PC-3 (cell line): ENCODE measurements at regions not wholly inside any gene's neighbourhood (a gene's known extent, or its start where the extent isn't known, plus 50 kb on each side); places are given as distances from the start of the nearest gene placed in this dataset.

Source experiments
- ATAC-seq: fragments of 200-7000 bp; cut with Tn5 transposase; 2 replicates; pipeline ENCODE4 v1.9.1; 2020; ENCODE audit warnings: mild to moderate bottlenecking, moderate library complexity
- BruUV-seq: library from RNA; stranded (reverse); fragments of 400-500 nt; replicated peaks from 2 replicates; lab custom pipeline; 2021; lab: Mats Ljungman, UMichigan
- CTCF ChIA-PET: fragments of 300-600 bp; sonication (Branson Sonifier 250); formaldehyde crosslinking; loops from one replicate; lab custom pipeline; 2022; ENCODE audit warnings: antibody characterized with exemption; lab: Charles Lee
- POLR2A ChIA-PET: fragments of 300-600 bp; sonication (Branson Sonifier 250); formaldehyde crosslinking; loops from one replicate; lab custom pipeline; 2022; ENCODE audit warnings: antibody characterized with exemption; ENCODE audit not compliant: unreplicated experiment; lab: Charles Lee
- DNase-seq: peaks from one replicate; pipeline ENCODE4 v3.0.0-alpha.2; 2015
- H2AFZ ChIP-seq: fragments of 300-600 bp; sonication (generic); 2 replicates; pipeline ENCODE4 v1.6.0; 2016; ENCODE audit warnings: antibody characterized with exemption, low read length
- H3F3A ChIP-seq: fragments of 300-600 bp; sonication (generic); one replicate; pipeline ENCODE4 v1.6.0; 2017; ENCODE audit warnings: antibody characterized with exemption, low read length, control low read depth, mild to moderate bottlenecking; ENCODE audit not compliant: unreplicated experiment
- H3K27ac ChIP-seq: fragments of 300-600 bp; sonication (generic); 2 replicates; pipeline ENCODE4 v1.5.1; 2016; ENCODE audit warnings: mild to moderate bottlenecking, low read length
- H3K27me3 ChIP-seq: fragments of 300-600 bp; sonication (generic); 2 replicates; pipeline ENCODE4 v1.6.1; 2016; ENCODE audit warnings: low read length, mixed read lengths
- H3K36me3 ChIP-seq: fragments of 300-600 bp; sonication (generic); 2 replicates; pipeline ENCODE4 v1.6.1; 2016; ENCODE audit warnings: low read depth, mixed run types, low read length, mixed read lengths
- H3K4me1 ChIP-seq: fragments of 300-600 bp; sonication (generic); 2 replicates; pipeline ENCODE4 v1.5.1; 2016; ENCODE audit warnings: low read length; ENCODE audit not compliant: insufficient read depth
- H3K4me2 ChIP-seq: fragments of 300-600 bp; sonication (generic); 2 replicates; pipeline ENCODE4 v1.6.0; 2016; ENCODE audit warnings: low read length
- H3K4me3 ChIP-seq: fragments of 300-600 bp; sonication (generic); 2 replicates; pipeline ENCODE4 v1.5.1; 2016; ENCODE audit warnings: mild to moderate bottlenecking, low read length, mixed read lengths
- H3K79me2 ChIP-seq: fragments of 300-600 bp; sonication (generic); 2 replicates; pipeline ENCODE4 v1.6.1; 2017; ENCODE audit warnings: low read length, mixed read lengths
- H3K9ac ChIP-seq: fragments of 300-600 bp; sonication (generic); 2 replicates; pipeline ENCODE4 v1.6.0; 2016; ENCODE audit warnings: mild to moderate bottlenecking, low read length
- H3K9me2 ChIP-seq: fragments of 300-600 bp; sonication (generic); replicated peaks from 2 replicates; pipeline ENCODE4 v1.6.1; 2016; ENCODE audit warnings: mixed run types, low read length, mixed read lengths
- H3K9me3 ChIP-seq: fragments of 300-600 bp; sonication (generic); 2 replicates; pipeline ENCODE4 v1.6.1; 2016; ENCODE audit warnings: low read length, mixed read lengths
- H4K20me1 ChIP-seq: fragments of 300-600 bp; sonication (generic); 2 replicates; pipeline ENCODE4 v1.6.1; 2016; ENCODE audit warnings: low read length, mixed read lengths
- CTCF ChIP-seq: fragments of 300-600 bp; sonication (generic); conservative IDR thresholded peaks from 2 replicates; pipeline ENCODE4 v1.5.1; 2017; ENCODE audit warnings: antibody characterized with exemption, low read depth, mild to moderate bottlenecking, low read length
- EZH2 ChIP-seq: fragments of 300-600 bp; sonication (generic); IDR thresholded peaks from one replicate; pipeline ENCODE4 v1.6.1; 2017; ENCODE audit warnings: antibody characterized with exemption, mild to moderate bottlenecking, low read length; ENCODE audit not compliant: unreplicated experiment
- EZH2phosphoT487 ChIP-seq: fragments of 300-600 bp; sonication (generic); IDR thresholded peaks from 2 replicates; pipeline ENCODE4 v1.6.1; 2018; ENCODE audit warnings: mild to moderate bottlenecking, antibody characterized with exemption, low read length, borderline replicate concordance
- intact Hi-C: fragments of 100-400 bp; cut with micrococcal nuclease; formaldehyde crosslinking; loops from 2 replicates; pipeline ENCODE4 v1.9.0; 2023

- Histone ChIP-seq H3K36me3 (no peaks in the 10 kb centered on the region), H3K79me2 (no peaks in the 10 kb centered on the region), H3K27ac (no peak overlapping the region), H3F3A (no peaks in the 10 kb centered on the region), H2AFZ (no peak overlapping the region), H3K9me3 (no peaks in the 10 kb centered on the region), H3K4me1 (no peaks in the 10 kb centered on the region), H3K9me2 (no peaks in the 10 kb centered on the region), H3K4me3 (no peak overlapping the region), H3K27me3 (no peaks in the 10 kb centered on the region), H4K20me1 (no peaks in the 10 kb centered on the region), H3K9ac (no peak overlapping the region), H3K4me2 (no peak overlapping the region)
- ATAC-seq = no peak
- TF ChIP-seq EZH2phosphoT487 (no peak), EZH2 (no peak), CTCF (no peak)
- intact Hi-C loops = no loop called here
- ChIA-PET CTCF (no interaction called here), POLR2A (no interaction called here)
- BruUV-seq = no TSS peak
- DNase-seq = no peak
Measured at GRCh38 chr6:14959324-14959885, 286.5 kb upstream of the JARID2 start.

GRCh38 chr6:14964556-14965270 is 281.2 kb upstream of the JARID2 start:
- no peak for ATAC-seq
- no peaks in the 10 kb centered on the region for H3K9me2 ChIP-seq
- no peaks in the 10 kb centered on the region for H3K27me3 ChIP-seq
- no peak overlapping the region for H3K4me3 ChIP-seq
- BruUV-seq = no TSS peak
- H3F3A ChIP-seq = no peaks in the 10 kb centered on the region
- no peak overlapping the region for H3K9ac ChIP-seq
- ChIA-PET CTCF (no interaction called here), POLR2A (no interaction called here)
- no peaks in the 10 kb centered on the region for H4K20me1 ChIP-seq
- H2AFZ ChIP-seq = no peak overlapping the region
- H3K9me3 ChIP-seq = peaks cover 4% of the 10 kb centered on the region; the same call in 1 of the 2 replicates
- no peaks in the 10 kb centered on the region for H3K36me3 ChIP-seq
- TF ChIP-seq EZH2phosphoT487 (no peak), CTCF (no peak), EZH2 (no peak)
- H3K79me2 ChIP-seq = no peaks in the 10 kb centered on the region
- no peak overlapping the region for H3K27ac ChIP-seq
- intact Hi-C loops = no loop called here
- DNase-seq = no peak
- H3K4me1 ChIP-seq = 0 out of 2 replicates have a peak, but pooled peaks cover 7% of the 10 kb centered on the region
- no peak overlapping the region for H3K4me2 ChIP-seq
